ENCODE measurements at regions not wholly inside any gene's neighbourhood (a gene's known extent, or its start where the extent isn't known, plus 50 kb on each side); places are given as distances from the start of the nearest gene placed in this dataset.

GRCh38 chr14:94906991-94907587 lies 137.2 kb upstream of the GSC start:
- H3K27me3 ChIP-seq: no peaks in the 10 kb centered on the region
- H3K4me3 ChIP-seq: no peak overlapping the region
- peaks cover 0 to 4% (median 0%) of the 10 kb centered on the region in 4 donors for H3K4me1 ChIP-seq
- 74 to 86% methylated on average over 6 of the region's 6 CpGs for WGBS, 2 donors
- no peak for DNase-seq
- no peaks in the 10 kb centered on the region for H3K36me3 ChIP-seq
- TF ChIP-seq POLR2A (IDR thresholded peaks at IDR 0.05) (no peak), CTCF (IDR thresholded peaks at IDR 0.05) (no peak), EP300 (IDR thresholded peaks at IDR 0.05) (no peak), POLR2AphosphoS5 (IDR thresholded peaks at IDR 0.05) (no peak)
- no peak overlapping the region for H3K27ac ChIP-seq
- H3K9me3 ChIP-seq: no peaks in the 10 kb centered on the region
- ATAC-seq (ENCODE audit: low FRiP score in 2 of 2): no peak

- Histone ChIP-seq H3K27ac (no peak overlapping the region), H3K4me3 (no peak overlapping the region), H3K27me3 (no peaks in the 10 kb centered on the region), H3K36me3 (no peaks in the 10 kb centered on the region), H3K9me3 (no peaks in the 10 kb centered on the region), H3K4me1 (peaks cover 0 to 4% (median 0%) of the 10 kb centered on the region in 4 donors)
- ATAC-seq (ENCODE audit: low FRiP score in 2 of 2) (no peak), DNase-seq (no peak)
- no peak for TF ChIP-seq POLR2A (IDR thresholded peaks at IDR 0.05)
- TF ChIP-seq EP300 (IDR thresholded peaks at IDR 0.05): no peak
- TF ChIP-seq CTCF (IDR thresholded peaks at IDR 0.05): no peak
- TF ChIP-seq POLR2AphosphoS5 (IDR thresholded peaks at IDR 0.05): no peak
- 88 to 97% methylated on average over 4 of the region's 4 CpGs for WGBS, 2 donors
These were observed 136.7 kb upstream of the GSC start for GRCh38 chr14:94906577-94906976.

- no peaks in the 10 kb centered on the region for H3K36me3 ChIP-seq
- H3K4me3 ChIP-seq: no peak overlapping the region
- no peaks in the 10 kb centered on the region for H3K9me3 ChIP-seq
- TF ChIP-seq CTCF (IDR thresholded peaks at IDR 0.05) (no peak), POLR2A (IDR thresholded peaks at IDR 0.05) (no peak), POLR2AphosphoS5 (IDR thresholded peaks at IDR 0.05) (no peak), EP300 (IDR thresholded peaks at IDR 0.05) (no peak)
- no peak overlapping the region for H3K27ac ChIP-seq
- DNase-seq (no peak), ATAC-seq (ENCODE audit: low FRiP score in 2 of 2) (no peak)
- no peaks in the 10 kb centered on the region for H3K27me3 ChIP-seq
- 56 to 60% methylated on average over 4 of the region's 4 CpGs for WGBS, 2 donors
- H3K4me1 ChIP-seq: peaks cover 0 to 4% (median 0%) of the 10 kb centered on the region in 4 donors
These were observed 134.7 kb upstream of the GSC start for GRCh38 chr14:94904636-94905035.

GRCh38 chr14:94903883-94904282 lies 134.0 kb upstream of the GSC start:
- WGBS, 2 donors: 79 to 94% methylated on average over 3 of the region's 3 CpGs

More at GRCh38 chr14:94903883-94904282, 134.0 kb upstream of the GSC start:
- no peak overlapping the region for H3K27ac ChIP-seq
- peaks cover 0 to 4% (median 0%) of the 10 kb centered on the region in 4 donors for H3K4me1 ChIP-seq
- no peaks in the 10 kb centered on the region for H3K9me3 ChIP-seq
- no peaks in the 10 kb centered on the region for H3K27me3 ChIP-seq
- ATAC-seq (ENCODE audit: low FRiP score in 2 of 2) (no peak), DNase-seq (no peak)
- no peak overlapping the region for H3K4me3 ChIP-seq
- H3K36me3 ChIP-seq: no peaks in the 10 kb centered on the region
- TF ChIP-seq POLR2AphosphoS5 (IDR thresholded peaks at IDR 0.05) (no peak), CTCF (IDR thresholded peaks at IDR 0.05) (no peak), EP300 (IDR thresholded peaks at IDR 0.05) (no peak), POLR2A (IDR thresholded peaks at IDR 0.05) (no peak)
